ENCODE measurements at regions not wholly inside any gene's neighbourhood (a gene's known extent, or its start where the extent isn't known, plus 50 kb on each side); places are given as distances from the start of the nearest gene placed in this dataset.
"Not testable (repeated sequence)": the region's sequence is repeated elsewhere in the genome, so short reads cannot be mapped to it uniquely, and the experiment has no call there.

GRCh38 chr3:194872669-194872977 lies 186.9 kb downstream of the FAM43A start:
- Histone ChIP-seq H3K9ac (ENCODE audit: low read depth in 1 of 2, low read length in 2 of 2) (no peak overlapping the region), H3K4me1 (ENCODE audit: control insufficient read depth in 1 of 2, insufficient read depth in 2 of 2, low read length in 2 of 2) (peaks cover 30 to 33% of the 10 kb centered on the region in 2 donors), H3K27me3 (ENCODE audit: control insufficient read depth in 1 of 2, insufficient read depth in 2 of 2, low read length in 2 of 2) (no peaks in the 10 kb centered on the region), H3K27ac (ENCODE audit: low read depth, low read length) (no peak overlapping the region), H3K9me3 (ENCODE audit: control insufficient read depth in 1 of 2, low read length in 2 of 2) (no peaks in the 10 kb centered on the region), H3K36me3 (ENCODE audit: control insufficient read depth in 1 of 2, insufficient read depth in 2 of 2, low read length in 2 of 2) (no peaks in the 10 kb centered on the region), H3K4me3 (ENCODE audit: low read depth in 1 of 2, low read length in 2 of 2) (no peak overlapping the region)

- not testable (repeated sequence) for H3K4me3 ChIP-seq (ENCODE audit: low read depth in 1 of 2, low read length in 2 of 2); H3K27ac ChIP-seq (ENCODE audit: low read depth, low read length); H3K36me3 ChIP-seq (ENCODE audit: control insufficient read depth in 1 of 2, insufficient read depth in 2 of 2, low read length in 2 of 2); H3K27me3 ChIP-seq (ENCODE audit: control insufficient read depth in 1 of 2, insufficient read depth in 2 of 2, low read length in 2 of 2); H3K9me3 ChIP-seq (ENCODE audit: control insufficient read depth in 1 of 2, low read length in 2 of 2); H3K9ac ChIP-seq (ENCODE audit: low read depth in 1 of 2, low read length in 2 of 2)
- peaks cover 27 to 28% of the 10 kb centered on the region in 2 donors for H3K4me1 ChIP-seq (ENCODE audit: control insufficient read depth in 1 of 2, insufficient read depth in 2 of 2, low read length in 2 of 2)
Observed at GRCh38 chr3:194873474-194873873, 187.8 kb downstream of the FAM43A start.

- H3K9ac ChIP-seq (ENCODE audit: low read depth in 1 of 2, low read length in 2 of 2), result no peak overlapping the region
- no peaks in the 10 kb centered on the region for H3K27me3 ChIP-seq (ENCODE audit: control insufficient read depth in 1 of 2, insufficient read depth in 2 of 2, low read length in 2 of 2)
- no peak overlapping the region for H3K4me3 ChIP-seq (ENCODE audit: low read depth in 1 of 2, low read length in 2 of 2)
- peaks cover 27 to 28% of the 10 kb centered on the region in 2 donors for H3K4me1 ChIP-seq (ENCODE audit: control insufficient read depth in 1 of 2, insufficient read depth in 2 of 2, low read length in 2 of 2)
- no peaks in the 10 kb centered on the region for H3K36me3 ChIP-seq (ENCODE audit: control insufficient read depth in 1 of 2, insufficient read depth in 2 of 2, low read length in 2 of 2)
- no peaks in the 10 kb centered on the region for H3K9me3 ChIP-seq (ENCODE audit: control insufficient read depth in 1 of 2, low read length in 2 of 2)
- H3K27ac ChIP-seq (ENCODE audit: low read depth, low read length), result no peak overlapping the region
Observed at GRCh38 chr3:194874206-194874605, 188.5 kb downstream of the FAM43A start.

- Histone ChIP-seq H3K27me3 (ENCODE audit: control insufficient read depth in 1 of 2, insufficient read depth in 2 of 2, low read length in 2 of 2) (no peaks in the 10 kb centered on the region), H3K9ac (ENCODE audit: low read depth in 1 of 2, low read length in 2 of 2) (no peak overlapping the region), H3K27ac (ENCODE audit: low read depth, low read length) (no peak overlapping the region), H3K9me3 (ENCODE audit: control insufficient read depth in 1 of 2, low read length in 2 of 2) (no peaks in the 10 kb centered on the region), H3K4me3 (ENCODE audit: low read depth in 1 of 2, low read length in 2 of 2) (no peak overlapping the region), H3K36me3 (ENCODE audit: control insufficient read depth in 1 of 2, insufficient read depth in 2 of 2, low read length in 2 of 2) (no peaks in the 10 kb centered on the region), H3K4me1 (ENCODE audit: control insufficient read depth in 1 of 2, insufficient read depth in 2 of 2, low read length in 2 of 2) (peaks cover 27 to 28% of the 10 kb centered on the region in 2 donors)
Observed at GRCh38 chr3:194874783-194875182, 189.1 kb downstream of the FAM43A start.

GRCh38 chr3:194875581-194876402 lies 190.1 kb downstream of the FAM43A start:
- Histone ChIP-seq H3K36me3 (ENCODE audit: control insufficient read depth in 1 of 2, insufficient read depth in 2 of 2, low read length in 2 of 2) (no peaks in the 10 kb centered on the region), H3K27me3 (ENCODE audit: control insufficient read depth in 1 of 2, insufficient read depth in 2 of 2, low read length in 2 of 2) (no peaks in the 10 kb centered on the region), H3K27ac (ENCODE audit: low read depth, low read length) (no peak overlapping the region), H3K9me3 (ENCODE audit: control insufficient read depth in 1 of 2, low read length in 2 of 2) (no peaks in the 10 kb centered on the region), H3K4me1 (ENCODE audit: control insufficient read depth in 1 of 2, insufficient read depth in 2 of 2, low read length in 2 of 2) (peaks cover 25 to 32% of the 10 kb centered on the region in 2 donors), H3K4me3 (ENCODE audit: low read depth in 1 of 2, low read length in 2 of 2) (no peak overlapping the region), H3K9ac (ENCODE audit: low read depth in 1 of 2, low read length in 2 of 2) (no peak overlapping the region)

- Histone ChIP-seq H3K36me3 (ENCODE audit: control insufficient read depth in 1 of 2, insufficient read depth in 2 of 2, low read length in 2 of 2) (no peaks in the 10 kb centered on the region), H3K9me3 (ENCODE audit: control insufficient read depth in 1 of 2, low read length in 2 of 2) (no peaks in the 10 kb centered on the region), H3K9ac (ENCODE audit: low read depth in 1 of 2, low read length in 2 of 2) (no peak overlapping the region), H3K4me3 (ENCODE audit: low read depth in 1 of 2, low read length in 2 of 2) (no peak overlapping the region), H3K27ac (ENCODE audit: low read depth, low read length) (no peak overlapping the region), H3K4me1 (ENCODE audit: control insufficient read depth in 1 of 2, insufficient read depth in 2 of 2, low read length in 2 of 2) (peaks cover 25 to 31% of the 10 kb centered on the region in 2 donors), H3K27me3 (ENCODE audit: control insufficient read depth in 1 of 2, insufficient read depth in 2 of 2, low read length in 2 of 2) (no peaks in the 10 kb centered on the region)
Observed at GRCh38 chr3:194876403-194877095, 190.9 kb downstream of the FAM43A start.

- no peaks in the 10 kb centered on the region for H3K27me3 ChIP-seq (ENCODE audit: control insufficient read depth in 1 of 2, insufficient read depth in 2 of 2, low read length in 2 of 2)
- no peak overlapping the region for H3K4me3 ChIP-seq (ENCODE audit: low read depth in 1 of 2, low read length in 2 of 2)
- H3K9ac ChIP-seq (ENCODE audit: low read depth in 1 of 2, low read length in 2 of 2), result no peak overlapping the region
- H3K9me3 ChIP-seq (ENCODE audit: control insufficient read depth in 1 of 2, low read length in 2 of 2), result no peaks in the 10 kb centered on the region
- H3K36me3 ChIP-seq (ENCODE audit: control insufficient read depth in 1 of 2, insufficient read depth in 2 of 2, low read length in 2 of 2), result no peaks in the 10 kb centered on the region
- H3K4me1 ChIP-seq (ENCODE audit: control insufficient read depth in 1 of 2, insufficient read depth in 2 of 2, low read length in 2 of 2), result peaks cover 15 to 23% of the 10 kb centered on the region in 2 donors
- no peak overlapping the region for H3K27ac ChIP-seq (ENCODE audit: low read depth, low read length)
Observed at GRCh38 chr3:194877291-194878119, 191.8 kb downstream of the FAM43A start.

GRCh38 chr3:194879126-194879877 lies 193.6 kb downstream of the FAM43A start:
- Histone ChIP-seq H3K4me3 (ENCODE audit: low read depth in 1 of 2, low read length in 2 of 2) (no peak overlapping the region), H3K27me3 (ENCODE audit: control insufficient read depth in 1 of 2, insufficient read depth in 2 of 2, low read length in 2 of 2) (no peaks in the 10 kb centered on the region), H3K4me1 (ENCODE audit: control insufficient read depth in 1 of 2, insufficient read depth in 2 of 2, low read length in 2 of 2) (peaks cover 10 to 17% of the 10 kb centered on the region in 2 donors), H3K36me3 (ENCODE audit: control insufficient read depth in 1 of 2, insufficient read depth in 2 of 2, low read length in 2 of 2) (no peaks in the 10 kb centered on the region), H3K27ac (ENCODE audit: low read depth, low read length) (no peak overlapping the region), H3K9me3 (ENCODE audit: control insufficient read depth in 1 of 2, low read length in 2 of 2) (peaks cover 9 to 10% of the 10 kb centered on the region in 2 donors), H3K9ac (ENCODE audit: low read depth in 1 of 2, low read length in 2 of 2) (no peak overlapping the region)

- H3K27ac ChIP-seq (ENCODE audit: low read depth, low read length), result no peak overlapping the region
- H3K9ac ChIP-seq (ENCODE audit: low read depth in 1 of 2, low read length in 2 of 2), result no peak overlapping the region
- H3K36me3 ChIP-seq (ENCODE audit: control insufficient read depth in 1 of 2, insufficient read depth in 2 of 2, low read length in 2 of 2), result no peaks in the 10 kb centered on the region
- H3K9me3 ChIP-seq (ENCODE audit: control insufficient read depth in 1 of 2, low read length in 2 of 2), result peaks cover 14 to 15% of the 10 kb centered on the region in 2 donors
- no peaks in the 10 kb centered on the region for H3K27me3 ChIP-seq (ENCODE audit: control insufficient read depth in 1 of 2, insufficient read depth in 2 of 2, low read length in 2 of 2)
- peaks cover 10 to 17% of the 10 kb centered on the region in 2 donors for H3K4me1 ChIP-seq (ENCODE audit: control insufficient read depth in 1 of 2, insufficient read depth in 2 of 2, low read length in 2 of 2)
- no peak overlapping the region for H3K4me3 ChIP-seq (ENCODE audit: low read depth in 1 of 2, low read length in 2 of 2)
Observed at GRCh38 chr3:194879991-194880939, 194.6 kb downstream of the FAM43A start.
